HepG2 (cell line): ENCODE measurements at regions not wholly inside any gene's neighbourhood (a gene's known extent, or its start where the extent isn't known, plus 50 kb on each side); places are given as distances from the start of the nearest gene placed in this dataset.

ENCODE experiments used
- ATAC-seq: fragments of 200-7000 bp; cut with Tn5 transposase; 3 replicates; pipeline ENCODE4 v1.9.1; 2020; ENCODE audit warnings: mild to moderate bottlenecking, moderate library complexity
- BruUV-seq: library from RNA; stranded (reverse); fragments of 400-500 nt; replicated peaks from 2 replicates; lab custom pipeline; 2021; lab: Mats Ljungman, UMichigan
- CTCF ChIA-PET: fragments of 300-600 bp; formaldehyde crosslinking; extraction: SDS; loops from one replicate; lab custom pipeline; 2021; ENCODE audit warnings: low total read pairs, inconsistent platforms, low intra/inter-chr PET ratio; lab: Yijun Ruan, JAX
- POLR2A ChIA-PET: fragments of 350-600 bp; sonication (Branson Sonifier 250); formaldehyde crosslinking; loops from one replicate; lab custom pipeline; 2020; ENCODE audit warnings: antibody characterized with exemption, inconsistent platforms; lab: Yijun Ruan, JAX
- DNase-seq: peaks from one replicate; pipeline ENCODE4 v3.0.0-alpha.2; 2015; ENCODE audit warnings: low spot score
- FAIRE-seq: peaks from 3 replicates; lab custom pipeline; 2011; peaks lifted over from hg19 to GRCh38; lab: Jason Lieb, UNC
- H2AFZ ChIP-seq: one replicate; pipeline ENCODE4 v1.6.1; 2011; ENCODE audit warnings: low read length, inconsistent platforms
- H3K27ac ChIP-seq: fragments of 300-600 bp; 3 replicates; pipeline ENCODE4 v1.8.0; 2011; ENCODE audit warnings: mixed run types, mild to moderate bottlenecking, mixed read lengths, low read length, inconsistent platforms; ENCODE audit not compliant: insufficient read depth; ENCODE audit errors: extremely low read length
- H3K27me3 ChIP-seq, 2 experiments: fragments of 200-600 bp in 1 of 2; 2 replicates in 1 of 2; 3 replicates in 1 of 2; pipeline versions ENCODE4 v1.6.0 to v1.8.0; 2011; ENCODE audit warnings: low read length in 2 of 2, mild to moderate bottlenecking in 2 of 2, moderate library complexity in 2 of 2, inconsistent platforms in 1 of 2; ENCODE audit not compliant: insufficient read depth in 2 of 2, control insufficient read depth in 1 of 2
- H3K36me3 ChIP-seq, 2 experiments: fragments of 200-600 bp in 1 of 2; replicated peaks in 1 of 2; 2 replicates in 1 of 2; 3 replicates in 1 of 2; pipeline versions ENCODE4 v1.5.1 to v1.8.0; 2011; ENCODE audit warnings: low read length in 2 of 2, inconsistent platforms in 1 of 2; ENCODE audit not compliant: insufficient read depth in 2 of 2, control insufficient read depth in 1 of 2
- H3K4me1 ChIP-seq: 2 replicates; pipeline ENCODE4 v1.5.1; 2012; ENCODE audit warnings: low read length, inconsistent platforms; ENCODE audit not compliant: insufficient read depth
- H3K4me2 ChIP-seq: 2 replicates; pipeline ENCODE4 v1.6.0; 2011; ENCODE audit warnings: low read depth, low read length, inconsistent platforms
- H3K4me3 ChIP-seq, 3 experiments: fragments of 200-600 bp in 1 of 3; sonication (generic), shearing (Covaris generic) in 1 of 3; replicated peaks in 1 of 3; 2 replicates each; pipeline ENCODE4 v1.5.1; 2011 to 2016; ENCODE audit warnings: low read length in 3 of 3, inconsistent platforms in 2 of 3, low read depth in 2 of 3, mild to moderate bottlenecking in 2 of 3, control low read depth in 1 of 3, mixed read lengths in 1 of 3; ENCODE audit not compliant: insufficient read depth in 1 of 3
- H3K79me2 ChIP-seq: one replicate; pipeline ENCODE4 v1.6.1; 2011; ENCODE audit warnings: low read length, inconsistent platforms; ENCODE audit not compliant: insufficient read depth
- H3K9ac ChIP-seq: 2 replicates; pipeline ENCODE4 v1.6.0; 2011; ENCODE audit warnings: mild to moderate bottlenecking, low read depth, low read length, inconsistent platforms; ENCODE audit not compliant: insufficient read depth
- H3K9me3 ChIP-seq: 2 replicates; pipeline ENCODE4 v1.5.1; 2012; ENCODE audit warnings: mild to moderate bottlenecking, low read length
- H4K20me1 ChIP-seq: 2 replicates; pipeline ENCODE4 v1.6.0; 2011; ENCODE audit warnings: inconsistent platforms, mild to moderate bottlenecking, low read length, moderate library complexity; ENCODE audit not compliant: insufficient read depth
- AKNA ChIP-seq: sonication (generic); formaldehyde crosslinking; IDR thresholded peaks from 2 replicates; pipeline ENCODE4 v1.4.0; 2020; ENCODE audit warnings: missing genetic modification reagents, borderline replicate concordance
- GPBP1L1 ChIP-seq: sonication (generic); formaldehyde crosslinking; IDR thresholded peaks from 2 replicates; pipeline ENCODE4 v1.5.0; 2020; ENCODE audit warnings: mild to moderate bottlenecking, missing genetic modification reagents
- HCFC1 ChIP-seq: fragments of 150-350 bp; IDR thresholded peaks from 2 replicates; pipeline ENCODE4 v1.6.1; 2014; ENCODE audit warnings: low read depth, low read length
- HDAC2 ChIP-seq: sonication (generic); formaldehyde crosslinking; IDR thresholded peaks from 2 replicates; pipeline ENCODE4 v1.4.0; 2020; ENCODE audit warnings: missing genetic modification reagents
- RARA ChIP-seq: IDR thresholded peaks from 2 replicates; pipeline ENCODE4 v1.6.1; 2016; ENCODE audit warnings: missing genetic modification reagents, missing compliant biosample characterization
- SKI ChIP-seq: fragments of 450-650 bp; IDR thresholded peaks from one replicate; pipeline ENCODE4 v1.6.1; 2018; ENCODE audit warnings: mild to moderate bottlenecking; ENCODE audit not compliant: partially characterized antibody
- SKIL ChIP-seq: sonication (generic); formaldehyde crosslinking; IDR thresholded peaks from 2 replicates; pipeline ENCODE4 v1.8.0; 2022; ENCODE audit warnings: missing genetic modification reagents, mild to moderate bottlenecking, moderate library complexity, borderline replicate concordance
- TFAP4 ChIP-seq: sonication (generic); IDR thresholded peaks from 2 replicates; pipeline ENCODE4 v1.6.1; 2016; ENCODE audit warnings: low read depth, borderline replicate concordance
- ZBTB14 ChIP-seq: sonication (generic); formaldehyde crosslinking; IDR thresholded peaks from 2 replicates; pipeline ENCODE4 v1.4.0; 2020; ENCODE audit warnings: missing genetic modification reagents
- ZNF33B ChIP-seq: sonication (generic); formaldehyde crosslinking; IDR thresholded peaks from 2 replicates; pipeline ENCODE4 v1.5.1; 2020; ENCODE audit warnings: mild to moderate bottlenecking, missing genetic modification reagents
- ZNF616 ChIP-seq: sonication (generic); formaldehyde crosslinking; IDR thresholded peaks from 2 replicates; pipeline ENCODE4 v1.5.0; 2020; ENCODE audit warnings: low read depth, mild to moderate bottlenecking, missing genetic modification reagents
- ZNF713 ChIP-seq: sonication (generic); formaldehyde crosslinking; IDR thresholded peaks from 2 replicates; pipeline ENCODE4 v1.4.0; 2020; ENCODE audit warnings: mild to moderate bottlenecking, missing genetic modification reagents
- WGBS: methylation state at CpG from one replicate; pipeline ENCODE4 v1.1.6; 2017; ENCODE audit warnings: low lambda C conversion rate; 5-methylcytosine and 5-hydroxymethylcytosine counted together
- in situ Hi-C: cut with HindIII; loops from 2 replicates; pipeline ENCODE4 v1.10.0; 2017; ENCODE audit warnings: low pct_unique_long_range_greater_than_20kb; ENCODE audit not compliant: extremely low pct_ligation_motif_present
- intact Hi-C: fragments of 100-400 bp; cut with micrococcal nuclease; formaldehyde crosslinking; loops from one replicate; pipeline ENCODE4 v1.10.0; 2022; ENCODE audit not compliant: unreplicated experiment

GRCh38 chr13:109644956-109645355, 141.4 kb downstream of the IRS2 start (continued):
- TF ChIP-seq SKIL (CRISPR knock-in tag) (no peak), RARA (CRISPR knock-in tag) (no peak), ZNF713 (no peak), GPBP1L1 (CRISPR knock-in tag) (no peak)

- no peak overlapping the region for H3K4me2 ChIP-seq
- FAIRE-seq (no peak), DNase-seq (no peak), ATAC-seq (no peak)
- ChIA-PET CTCF (no interaction called here), POLR2A (no interaction called here)
- no peaks in the 10 kb centered on the region for H3K79me2 ChIP-seq
- peaks cover 49% of the 10 kb centered on the region for H3K9me3 ChIP-seq
- H3K36me3 ChIP-seq = no peaks in the 10 kb centered on the region
- WGBS = 18% methylated on average over 4 of the region's 4 CpGs
- in situ Hi-C loops (no loop called here), intact Hi-C loops (no loop called here)
- H3K9ac ChIP-seq = no peak overlapping the region
- no peak overlapping the region for H2AFZ ChIP-seq
- no peak overlapping the region for H3K27ac ChIP-seq
- no peak overlapping the region for H3K4me3 ChIP-seq
- H4K20me1 ChIP-seq = no peaks in the 10 kb centered on the region
- H3K27me3 ChIP-seq = no peaks in the 10 kb centered on the region
- no peaks in the 10 kb centered on the region for H3K4me1 ChIP-seq
- no TSS peak for BruUV-seq
- TF ChIP-seq SKI (no peak), TFAP4 (no peak), ZNF33B (no peak), HCFC1 (no peak), HDAC2 (CRISPR knock-in tag) (no peak), ZNF616 (CRISPR knock-in tag) (no peak), AKNA (no peak), ZBTB14 (CRISPR knock-in tag) (no peak)
These were observed 142.2 kb downstream of the IRS2 start for GRCh38 chr13:109644069-109644750.
